Right ventricle myocardium inferior (tissue), 1 donor: ENCODE measurements at regions not wholly inside any gene's neighbourhood (a gene's known extent, or its start where the extent isn't known, plus 50 kb on each side); places are given as distances from the start of the nearest gene placed in this dataset.

Experiments used
- ATAC-seq: fragments of 200-7000 bp; cut with Tn5 transposase; one replicate; pipeline ENCODE4 v1.9.1; 2020; ENCODE audit warnings: mild to moderate bottlenecking, moderate library complexity
- DNase-seq: peaks from one replicate; pipeline ENCODE4 v3.0.0; 2021; ENCODE audit errors: missing footprints
- intact Hi-C: fragments of 100-400 bp; cut with DNase I; formaldehyde crosslinking; loops from one replicate; pipeline ENCODE4 v1.11.0; 2022
- donor health status: DM: no; HTN: yes; CAD: no; lungs with severe emphysema.

- intact Hi-C loops: no loop called here
- ATAC-seq (no peak), DNase-seq (no peak)
These were observed 161.5 kb downstream of the CEP120 start for GRCh38 chr5:123261752-123262151.

GRCh38 chr5:123249446-123249845, 160.4 kb downstream of the PRDM6 start:
- intact Hi-C loops: no loop called here
- no peak for DNase-seq
- no peak for ATAC-seq

- intact Hi-C loops: no loop called here
- ATAC-seq (no peak), DNase-seq (no peak)
These were observed 156.6 kb downstream of the PRDM6 start for GRCh38 chr5:123245689-123246088.

- intact Hi-C loops: no loop called here
- no peak for ATAC-seq
- no peak for DNase-seq
These were observed 155.4 kb downstream of the PRDM6 start for GRCh38 chr5:123244458-123244857.
